ENCODE measurements at regions not wholly inside any gene's neighbourhood (a gene's known extent, or its start where the extent isn't known, plus 50 kb on each side); places are given as distances from the start of the nearest gene placed in this dataset.

- TF ChIP-seq BHLHE40 (IDR thresholded peaks at IDR 0.05; ENCODE audit: borderline replicate concordance) (no peak), SP1 (IDR thresholded peaks at IDR 0.05) (no peak), LEF1 (IDR thresholded peaks at IDR 0.05; ENCODE audit: borderline replicate concordance) (no peak), TARDBP (IDR thresholded peaks at IDR 0.05) (no peak), HDGF (IDR thresholded peaks at IDR 0.05; ENCODE audit: borderline replicate concordance) (no peak), CTBP1 (IDR thresholded peaks at IDR 0.05; ENCODE audit: borderline replicate concordance) (no peak), FOXM1 (IDR thresholded peaks at IDR 0.05; ENCODE audit: borderline replicate concordance) (no peak), FOXK2 (IDR thresholded peaks at IDR 0.05) (no peak), ARNT (IDR thresholded peaks at IDR 0.05) (no peak), ZNF384 (IDR thresholded peaks at IDR 0.05) (no peak), FOXA1 (IDR thresholded peaks at IDR 0.05) (no peak), ELF4 (IDR thresholded peaks at IDR 0.05) (no peak)
Measured at GRCh38 chr1:98044071-98044697, 123.3 kb upstream of the DPYD start.
